Hepatic stellate cell (primary cell): ENCODE measurements at regions not wholly inside any gene's neighbourhood (a gene's known extent, or its start where the extent isn't known, plus 50 kb on each side); places are given as distances from the start of the nearest gene placed in this dataset.
"Not testable (repeated sequence)": the region's sequence is repeated elsewhere in the genome, so short reads cannot be mapped to it uniquely, and the experiment has no call there.

ENCODE experiments used
- DNase-seq: peaks from one replicate; pipeline ENCODE4 v3.0.0; 2011; ENCODE audit warnings: low spot score

GRCh38 chr16:64358291-64358690 lies 763.6 kb downstream of the CDH11 start:
- no peak for DNase-seq

GRCh38 chr16:64356267-64356666 lies 765.6 kb downstream of the CDH11 start:
- DNase-seq, result peak; percentile 55

- DNase-seq, result no peak
Observed at GRCh38 chr16:64352246-64352645, 769.6 kb downstream of the CDH11 start.

- DNase-seq, result no peak
Observed at GRCh38 chr16:64351121-64351520, 770.7 kb downstream of the CDH11 start.

- no peak for DNase-seq
Observed at GRCh38 chr16:64346080-64346479, 775.8 kb downstream of the CDH11 start.

GRCh38 chr16:64345142-64345541 lies 776.7 kb downstream of the CDH11 start:
- DNase-seq, result no peak

GRCh38 chr16:64343820-64344443 lies 777.9 kb downstream of the CDH11 start:
- DNase-seq, result not testable (repeated sequence)

- no peak for DNase-seq
Observed at GRCh38 chr16:64343061-64343819, 778.6 kb downstream of the CDH11 start.

- not testable (repeated sequence) for DNase-seq
Observed at GRCh38 chr16:64341336-64341735, 780.5 kb downstream of the CDH11 start.

- DNase-seq, result peak; percentile 37
Observed at GRCh38 chr16:64339052-64339770, 782.7 kb downstream of the CDH11 start.

- DNase-seq, result no peak
Observed at GRCh38 chr16:64321881-64322280, 800.0 kb downstream of the CDH11 start.

- no peak for DNase-seq
Observed at GRCh38 chr16:64321066-64321465, 800.8 kb downstream of the CDH11 start.

- no peak for DNase-seq
Observed at GRCh38 chr16:64317601-64318000, 804.3 kb downstream of the CDH11 start.

GRCh38 chr16:64313726-64314125 lies 808.1 kb downstream of the CDH11 start:
- DNase-seq, result no peak

GRCh38 chr16:64312980-64313379 lies 808.9 kb downstream of the CDH11 start:
- no peak for DNase-seq

GRCh38 chr16:64312292-64312691 lies 809.6 kb downstream of the CDH11 start:
- no peak for DNase-seq

- no peak for DNase-seq
Observed at GRCh38 chr16:64311241-64311640, 810.6 kb downstream of the CDH11 start.

GRCh38 chr16:64309398-64310110 lies 812.3 kb downstream of the CDH11 start:
- no peak for DNase-seq

- no peak for DNase-seq
Observed at GRCh38 chr16:64308721-64309120, 813.1 kb downstream of the CDH11 start.

- no peak for DNase-seq
Observed at GRCh38 chr16:64307431-64307830, 814.4 kb downstream of the CDH11 start.

GRCh38 chr16:64305663-64306062 lies 816.2 kb downstream of the CDH11 start:
- no peak for DNase-seq

- DNase-seq, result no peak
Observed at GRCh38 chr16:64304951-64305350, 816.9 kb downstream of the CDH11 start.
